HUES6 (cell line): ENCODE measurements at regions not wholly inside any gene's neighbourhood (a gene's known extent, or its start where the extent isn't known, plus 50 kb on each side); places are given as distances from the start of the nearest gene placed in this dataset.

ENCODE experiments used
- H3K27ac ChIP-seq: 2 replicates; pipeline ENCODE4 v1.7.0; 2013; ENCODE audit warnings: low read depth, mild to moderate bottlenecking, low read length, inconsistent platforms
- H3K27me3 ChIP-seq: 2 replicates; pipeline ENCODE4 v1.6.1; 2013; ENCODE audit warnings: low read length; ENCODE audit not compliant: control insufficient read depth, insufficient read depth
- H3K36me3 ChIP-seq: 2 replicates; pipeline ENCODE4 v1.6.1; 2013; ENCODE audit warnings: low read length; ENCODE audit not compliant: control insufficient read depth, insufficient read depth
- H3K4me1 ChIP-seq: 2 replicates; pipeline ENCODE4 v1.6.1; 2013; ENCODE audit warnings: low read length; ENCODE audit not compliant: control insufficient read depth, insufficient read depth
- H3K4me3 ChIP-seq: 2 replicates; pipeline ENCODE4 v1.5.1; 2013; ENCODE audit warnings: low read depth, low read length
- H3K9ac ChIP-seq: one replicate; pipeline ENCODE4 v1.6.1; 2013; ENCODE audit warnings: mild to moderate bottlenecking, low read length
- H3K9me3 ChIP-seq: 2 replicates; pipeline ENCODE4 v1.6.1; 2013; ENCODE audit warnings: low read depth, low read length; ENCODE audit not compliant: control insufficient read depth, insufficient read depth

DNA sequence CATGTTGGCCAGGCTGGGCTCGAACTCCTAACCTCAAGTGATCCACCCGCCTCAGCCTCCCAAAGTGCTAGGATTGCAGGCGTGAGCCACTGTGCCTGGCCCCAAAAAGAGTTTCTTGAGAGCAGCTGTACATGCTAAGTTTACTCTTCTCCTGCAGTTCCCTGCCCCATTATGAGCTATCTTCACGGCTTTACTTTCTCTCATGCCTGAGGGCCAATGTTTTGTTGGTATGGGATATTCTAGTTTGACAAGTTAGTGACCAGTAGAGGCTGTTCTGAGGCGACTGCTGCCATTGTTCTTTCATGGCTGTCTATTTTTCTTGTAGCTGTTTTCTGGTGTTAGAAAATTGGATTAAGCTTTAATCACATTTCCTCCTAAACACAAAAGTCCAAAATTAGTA, 78.0 kb upstream of the STX18 start:
- no peaks in the 10 kb centered on the region for H3K9me3 ChIP-seq
- no peaks in the 10 kb centered on the region for H3K27me3 ChIP-seq
- 0 out of 2 replicates have a peak, but pooled peaks cover 5% of the 10 kb centered on the region for H3K36me3 ChIP-seq
- H3K4me1 ChIP-seq, result no peaks in the 10 kb centered on the region
- no peak overlapping the region for H3K9ac ChIP-seq
- no peak overlapping the region for H3K4me3 ChIP-seq
- H3K27ac ChIP-seq, result no peak overlapping the region

DNA sequence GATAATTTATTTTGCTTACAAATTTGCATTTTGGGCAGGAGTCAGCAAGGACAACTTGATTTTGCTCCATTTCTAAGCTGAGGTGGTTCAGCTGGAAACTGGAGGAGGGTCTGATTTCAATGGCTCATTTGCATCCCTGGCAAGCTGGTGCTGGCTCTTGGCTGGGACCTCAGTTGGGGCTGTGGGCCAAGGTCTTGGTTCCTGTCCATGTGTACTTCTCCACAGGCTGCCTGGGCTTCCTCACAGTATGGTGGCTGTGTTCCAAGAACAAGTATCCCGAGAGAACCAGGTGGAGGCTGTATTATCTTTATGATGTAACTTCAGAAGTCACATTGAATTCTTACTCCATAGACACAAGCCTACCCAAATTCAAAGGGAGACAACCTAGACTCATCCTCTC, 77.0 kb upstream of the STX18 start:
- no peaks in the 10 kb centered on the region for H3K4me1 ChIP-seq
- H3K4me3 ChIP-seq, result no peak overlapping the region
- H3K36me3 ChIP-seq, result 0 out of 2 replicates have a peak, but pooled peaks cover 5% of the 10 kb centered on the region
- no peaks in the 10 kb centered on the region for H3K27me3 ChIP-seq
- H3K9ac ChIP-seq, result no peak overlapping the region
- no peak overlapping the region for H3K27ac ChIP-seq
- no peaks in the 10 kb centered on the region for H3K9me3 ChIP-seq

DNA sequence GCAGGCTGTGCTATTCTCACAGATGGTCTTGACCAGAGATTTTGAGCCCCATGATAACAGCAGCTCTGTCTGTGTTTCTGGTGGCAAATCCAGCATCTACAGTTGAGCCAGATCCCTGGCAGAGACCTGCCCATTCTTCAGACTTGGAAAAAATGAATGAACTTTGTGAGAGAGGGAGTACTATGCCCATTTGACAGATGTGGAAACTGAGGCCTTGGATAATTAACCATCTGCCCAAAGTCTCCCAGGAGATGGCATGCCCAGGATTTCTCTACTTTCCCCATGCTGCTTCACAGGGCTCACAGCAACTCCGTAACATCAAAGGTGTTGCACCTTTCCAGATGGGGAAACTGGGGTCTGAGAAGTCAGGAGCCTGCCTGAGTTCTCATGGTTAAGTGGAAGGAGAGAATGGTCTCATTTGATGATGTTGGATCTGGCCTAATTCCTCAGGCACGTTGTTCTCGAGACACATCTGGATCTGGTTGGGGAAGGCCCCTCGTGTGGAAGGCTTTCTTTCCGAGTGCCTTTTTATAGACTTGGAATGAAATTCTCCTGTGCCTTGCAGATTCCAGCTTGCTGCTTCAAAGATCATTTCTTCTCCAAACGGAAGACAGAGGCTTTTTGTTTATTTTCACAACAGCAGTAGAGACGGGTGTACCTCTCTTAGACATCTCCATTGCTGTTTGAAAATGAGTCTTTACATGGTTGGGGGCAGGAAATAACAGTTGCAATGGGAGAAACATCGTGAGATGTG, 73.3 kb upstream of the STX18 start:
- Histone ChIP-seq H3K27ac (no peak overlapping the region), H3K27me3 (no peaks in the 10 kb centered on the region), H3K36me3 (0 out of 2 replicates have a peak, but pooled peaks cover 5% of the 10 kb centered on the region), H3K4me1 (peaks cover 6% of the 10 kb centered on the region; the same call in 1 of the 2 replicates), H3K9me3 (no peaks in the 10 kb centered on the region), H3K9ac (no peak overlapping the region), H3K4me3 (no peak overlapping the region)

DNA sequence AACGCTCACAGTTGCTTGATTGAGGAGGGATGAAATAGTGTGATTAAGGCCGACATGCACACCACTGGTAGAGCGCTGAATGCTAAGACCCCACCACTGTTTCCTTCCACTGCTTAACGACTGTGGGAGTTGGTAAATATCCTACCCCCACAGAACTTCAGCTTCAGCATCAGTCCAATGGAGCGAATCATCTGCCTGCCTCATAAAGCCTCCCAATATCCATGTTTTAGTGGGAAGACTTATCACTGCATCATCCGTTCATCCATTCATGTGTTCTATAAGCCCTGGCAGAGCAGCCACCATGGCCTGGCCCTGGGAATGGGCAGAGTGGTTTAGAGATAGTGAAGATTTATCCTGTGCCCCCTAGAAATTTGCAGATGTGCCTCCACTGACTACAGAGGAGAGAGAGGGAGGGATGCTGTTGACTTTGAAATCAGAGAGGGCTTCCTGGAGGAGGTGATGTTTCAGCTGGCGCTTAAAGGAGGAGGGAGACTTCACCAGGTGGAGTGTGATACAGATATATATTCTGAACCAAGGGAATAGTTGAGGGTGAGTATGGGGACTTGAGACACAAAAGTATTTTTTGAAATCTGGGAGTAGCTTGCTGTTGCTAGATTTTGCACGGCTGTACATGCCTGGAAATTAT, 71.9 kb upstream of the STX18 start:
- H3K27ac ChIP-seq, result no peak overlapping the region
- H3K9ac ChIP-seq, result no peak overlapping the region
- H3K36me3 ChIP-seq, result no peaks in the 10 kb centered on the region
- no peak overlapping the region for H3K4me3 ChIP-seq
- H3K27me3 ChIP-seq, result no peaks in the 10 kb centered on the region
- no peaks in the 10 kb centered on the region for H3K9me3 ChIP-seq
- peaks cover 6% of the 10 kb centered on the region; the same call in 1 of the 2 replicates for H3K4me1 ChIP-seq

DNA sequence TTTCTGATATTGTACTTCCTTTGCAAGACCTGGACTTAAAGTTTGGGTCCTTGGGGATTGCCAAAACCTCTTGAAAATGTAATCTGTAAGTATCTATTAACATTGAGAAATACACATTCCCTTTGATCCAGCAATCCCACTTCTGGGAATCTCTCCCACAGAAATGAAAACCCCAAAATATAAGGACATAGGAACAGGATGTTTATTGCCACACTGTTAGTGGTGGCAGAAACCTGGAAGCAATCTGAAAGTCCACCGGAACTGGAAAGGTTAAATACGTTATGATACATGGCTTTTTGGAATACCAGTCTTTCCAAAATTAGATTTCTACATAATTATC, 71.2 kb upstream of the STX18 start:
- Histone ChIP-seq H3K4me3 (no peak overlapping the region), H3K27ac (no peak overlapping the region), H3K27me3 (no peaks in the 10 kb centered on the region), H3K4me1 (peaks cover 7% of the 10 kb centered on the region), H3K36me3 (no peaks in the 10 kb centered on the region), H3K9me3 (no peaks in the 10 kb centered on the region), H3K9ac (no peak overlapping the region)

DNA sequence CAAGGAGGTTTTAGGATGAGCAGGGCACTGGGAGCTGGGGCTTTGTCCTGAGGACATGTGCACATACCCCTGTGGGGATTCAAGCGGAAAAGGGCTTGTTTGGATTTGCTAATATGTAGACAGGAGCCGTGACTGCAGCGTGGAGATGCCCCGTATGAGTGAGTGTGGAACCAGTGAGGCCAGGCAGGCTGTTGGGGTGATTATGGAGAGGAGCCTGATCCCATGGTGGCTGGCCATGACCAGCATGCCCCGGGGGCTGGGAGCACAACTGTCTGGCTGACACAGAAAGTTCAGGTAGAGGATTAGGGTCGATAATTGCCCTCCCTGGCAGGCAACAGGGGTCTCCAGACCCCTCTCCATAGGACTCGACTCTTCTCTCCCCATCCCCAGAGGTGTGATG, 68.8 kb upstream of the STX18 start:
- H3K27ac ChIP-seq, result no peak overlapping the region

DNA sequence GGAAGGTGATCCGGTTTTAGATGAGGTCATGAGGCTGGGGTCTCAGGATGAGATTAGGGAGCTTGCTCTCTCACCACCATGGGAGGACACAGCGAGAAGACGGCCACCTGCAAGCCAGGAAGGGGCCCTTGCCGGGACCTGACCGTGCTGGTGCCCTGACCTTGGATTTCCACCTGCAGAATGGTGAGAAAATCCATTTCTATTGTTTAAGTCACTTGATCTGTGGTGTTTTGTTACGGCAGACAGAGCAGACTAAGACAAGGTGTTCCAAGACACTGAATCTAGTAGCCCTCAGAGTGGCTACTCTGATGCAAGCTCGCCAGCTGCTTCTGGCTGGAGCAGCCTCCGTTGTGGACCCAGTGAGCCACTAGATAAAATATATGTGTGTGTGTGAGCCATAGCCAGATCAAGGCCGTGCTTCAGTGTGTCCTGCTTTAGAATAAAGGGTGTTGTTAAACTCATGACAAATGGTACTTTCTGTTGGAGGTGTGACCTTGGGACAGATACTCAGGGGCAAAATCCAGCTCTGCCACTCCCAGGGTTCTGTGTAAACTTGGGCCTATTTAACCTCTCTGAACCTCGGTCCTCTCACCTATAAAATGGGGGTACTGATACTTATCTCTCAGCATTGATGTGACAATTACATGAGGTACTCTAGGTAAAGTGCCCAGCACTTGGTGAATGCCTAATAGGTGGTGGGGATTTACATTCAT, 67.9 kb upstream of the STX18 start:
- Histone ChIP-seq H3K36me3 (no peaks in the 10 kb centered on the region), H3K9ac (no peak overlapping the region), H3K27ac (no peak overlapping the region), H3K4me3 (no peak overlapping the region), H3K9me3 (no peaks in the 10 kb centered on the region), H3K4me1 (peaks cover 23% of the 10 kb centered on the region), H3K27me3 (no peaks in the 10 kb centered on the region)

More for the DNA sequence above, 68.8 kb upstream of the STX18 start:
- Histone ChIP-seq H3K4me1 (peaks cover 20% of the 10 kb centered on the region), H3K4me3 (no peak overlapping the region), H3K36me3 (no peaks in the 10 kb centered on the region), H3K27me3 (no peaks in the 10 kb centered on the region), H3K9ac (no peak overlapping the region), H3K9me3 (no peaks in the 10 kb centered on the region)

DNA sequence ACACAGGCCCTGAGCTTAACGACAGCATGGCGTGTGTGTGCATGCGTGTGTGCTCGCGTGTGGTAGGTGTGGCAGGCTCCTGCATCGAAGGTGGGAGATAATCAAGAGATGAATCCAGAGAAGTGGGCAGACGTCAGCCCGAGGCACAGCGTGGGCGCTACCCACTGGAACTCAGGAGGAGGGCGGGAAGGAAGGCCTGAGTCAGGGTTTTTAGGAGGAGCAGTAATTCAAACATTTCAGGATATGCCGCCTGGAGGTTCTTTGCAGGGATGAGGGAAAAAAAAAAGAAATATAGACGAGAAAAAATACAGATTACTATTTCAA, 66.3 kb upstream of the STX18 start:
- Histone ChIP-seq H3K4me1 (peaks cover 25% of the 10 kb centered on the region), H3K27ac (no peak overlapping the region), H3K27me3 (no peaks in the 10 kb centered on the region), H3K9me3 (no peaks in the 10 kb centered on the region), H3K9ac (no peak overlapping the region), H3K4me3 (no peak overlapping the region), H3K36me3 (0 out of 2 replicates have a peak, but pooled peaks cover under 1% of the 10 kb centered on the region)

DNA sequence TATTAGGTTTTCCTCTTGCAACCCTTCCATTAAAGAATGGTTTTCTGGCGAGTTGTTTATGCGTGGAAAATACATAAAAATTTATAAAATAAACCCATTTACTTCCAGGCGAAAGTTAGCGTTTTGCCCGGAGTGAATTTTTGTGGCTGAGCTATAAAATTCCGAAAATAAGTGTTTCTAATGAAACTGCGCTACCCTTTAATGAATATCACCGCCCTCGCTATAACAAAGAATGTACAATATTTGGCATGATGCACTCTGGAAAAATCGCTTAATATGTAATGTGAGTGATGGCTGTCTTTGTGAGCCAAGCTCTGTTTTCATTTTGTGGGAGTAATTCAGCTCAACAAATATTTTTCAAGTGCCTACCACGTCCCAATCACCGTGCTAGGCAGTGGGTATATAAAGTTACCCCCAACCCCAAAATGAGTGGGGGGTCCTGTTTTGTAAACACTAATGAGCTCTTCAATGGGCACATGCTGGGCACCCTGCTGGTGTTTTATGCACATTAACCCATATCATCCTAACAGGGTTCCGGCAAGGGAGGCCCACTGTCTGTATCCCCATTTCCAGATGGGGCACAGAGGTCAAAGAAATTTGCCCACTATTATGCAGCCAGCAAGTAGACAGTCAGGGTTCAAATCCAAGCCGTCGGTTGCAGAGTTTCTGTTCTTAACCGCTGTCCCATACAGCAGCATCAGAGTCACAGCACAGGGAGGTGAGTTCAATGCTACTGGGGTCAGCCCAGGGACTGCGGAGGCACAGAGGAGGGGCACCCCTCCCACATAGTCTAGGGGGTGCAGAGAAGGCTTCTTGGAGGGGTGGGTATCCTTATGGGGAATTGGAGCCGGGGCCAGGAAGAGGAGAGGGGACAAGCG, 65.7 kb upstream of the STX18 start:
- no peak overlapping the region for H3K4me3 ChIP-seq
- 0 out of 2 replicates have a peak, but pooled peaks cover 6% of the 10 kb centered on the region for H3K36me3 ChIP-seq
- H3K27ac ChIP-seq, result no peak overlapping the region
- no peaks in the 10 kb centered on the region for H3K9me3 ChIP-seq
- no peaks in the 10 kb centered on the region for H3K27me3 ChIP-seq
- peaks cover 25% of the 10 kb centered on the region for H3K4me1 ChIP-seq
- no peak overlapping the region for H3K9ac ChIP-seq

DNA sequence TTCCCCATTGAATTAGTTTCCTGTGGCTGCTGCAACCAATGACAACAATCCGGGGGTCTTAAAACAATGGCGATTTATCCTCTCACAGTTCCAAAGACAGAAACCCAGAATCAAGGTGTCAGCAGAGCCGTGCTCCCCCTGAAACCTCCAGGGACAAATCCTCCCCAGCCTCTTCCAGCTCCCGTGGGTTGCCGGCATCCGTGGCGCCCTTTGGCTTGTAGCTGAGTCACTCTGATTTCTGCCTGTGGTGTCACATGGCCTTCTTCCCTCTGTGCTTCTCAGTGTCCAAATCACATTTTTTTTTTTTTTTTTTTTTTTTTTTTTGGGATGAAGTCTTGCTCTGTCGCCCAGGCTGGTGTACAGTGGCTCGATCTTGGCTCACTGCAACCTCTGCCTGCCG, 64.5 kb upstream of the STX18 start:
- Histone ChIP-seq H3K9ac (no peak overlapping the region), H3K4me1 (peaks cover 25% of the 10 kb centered on the region), H3K27me3 (no peaks in the 10 kb centered on the region), H3K27ac (no peak overlapping the region), H3K4me3 (no peak overlapping the region), H3K36me3 (0 out of 2 replicates have a peak, but pooled peaks cover 10% of the 10 kb centered on the region), H3K9me3 (no peaks in the 10 kb centered on the region)
